Stomach (tissue), 4 donors: ENCODE measurements at regions not wholly inside any gene's neighbourhood (a gene's known extent, or its start where the extent isn't known, plus 50 kb on each side); places are given as distances from the start of the nearest gene placed in this dataset.

Experiments used
- CTCF ChIP-seq, 7 experiments: fragments of 450-650 bp in 4 of 7; fragments of 200-600 bp in 3 of 7; sonication (generic) in 3 of 7; IDR thresholded peaks; one replicate each; pipeline ENCODE4 v1.5.1; 2016 to 2019; ENCODE audit warnings: antibody characterized with exemption in 7 of 7, control low read depth in 2 of 7, mild to moderate bottlenecking in 1 of 7
- POLR2A ChIP-seq, 4 donors: fragments of 450-650 bp; IDR thresholded peaks; one replicate each; pipeline ENCODE4 v1.6.1; 2016; ENCODE audit warnings: antibody characterized with exemption in 4 of 4, control low read depth in 2 of 4, mild to moderate bottlenecking in 1 of 4, moderate library complexity in 1 of 4
- POLR2AphosphoS5 ChIP-seq, 3 donors: sonication (generic); formaldehyde crosslinking; IDR thresholded peaks; one replicate each; pipeline ENCODE4 v1.6.1; 2016; ENCODE audit warnings: antibody characterized with exemption in 3 of 3

- TF ChIP-seq POLR2AphosphoS5 (IDR thresholded peaks at IDR 0.05) (no peak), CTCF (IDR thresholded peaks at IDR 0.05) (no peak), POLR2A (IDR thresholded peaks at IDR 0.05) (no peak)
Observed at GRCh38 chr13:73779881-73780280, 354.3 kb downstream of the KLF12 start.
